Upper lobe of left lung (tissue), 4 donors: ENCODE measurements at regions not wholly inside any gene's neighbourhood (a gene's known extent, or its start where the extent isn't known, plus 50 kb on each side); places are given as distances from the start of the nearest gene placed in this dataset.

Source experiments
- CTCF ChIP-seq, 6 experiments: fragments of 450-650 bp in 4 of 6; fragments of 200-600 bp in 2 of 6; sonication (generic) in 2 of 6; IDR thresholded peaks; one replicate each; pipeline ENCODE4 v1.5.1; 2016 to 2019; ENCODE audit warnings: antibody characterized with exemption in 6 of 6
- POLR2A ChIP-seq, 4 donors: fragments of 450-650 bp; IDR thresholded peaks; one replicate each; pipeline ENCODE4 v1.5.1; 2016 to 2017; ENCODE audit warnings: antibody characterized with exemption in 4 of 4, mild to moderate bottlenecking in 2 of 4

- TF ChIP-seq CTCF (IDR thresholded peaks at IDR 0.05) (no peak), POLR2A (IDR thresholded peaks at IDR 0.05) (no peak)
These were observed 274.7 kb upstream of the SNX7 start for GRCh38 chr1:98386675-98387440.
